HG03521 (cell line): ENCODE measurements at regions not wholly inside any gene's neighbourhood (a gene's known extent, or its start where the extent isn't known, plus 50 kb on each side); places are given as distances from the start of the nearest gene placed in this dataset.

Source experiments
- ATAC-seq: cut with Tn5 transposase; IDR thresholded peaks from one replicate; pipeline ENCODE4 v1.9.1; 2021; ENCODE audit warnings: mild to moderate bottlenecking, moderate library complexity; ENCODE audit not compliant: unreplicated experiment

DNA sequence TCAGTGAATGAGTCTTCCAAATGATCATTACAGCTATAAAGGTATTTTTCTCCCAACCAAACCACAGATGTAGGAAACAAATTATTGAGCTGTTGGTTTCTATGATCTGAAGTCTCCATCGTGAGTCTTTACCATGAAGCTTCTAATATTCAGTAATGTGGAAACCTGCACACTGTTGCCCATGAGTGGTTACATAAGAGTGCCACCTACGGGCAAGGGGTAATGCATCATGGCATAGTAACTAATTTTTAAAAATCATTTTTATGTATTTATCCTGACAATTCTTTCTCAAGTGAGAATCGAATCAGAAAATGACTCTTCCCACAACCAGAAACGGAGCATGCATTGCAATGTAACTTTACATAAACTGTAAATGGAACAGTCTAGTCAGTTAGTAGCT lies 282.5 kb upstream of the SMARCA2 start:
- no peak for ATAC-seq

DNA sequence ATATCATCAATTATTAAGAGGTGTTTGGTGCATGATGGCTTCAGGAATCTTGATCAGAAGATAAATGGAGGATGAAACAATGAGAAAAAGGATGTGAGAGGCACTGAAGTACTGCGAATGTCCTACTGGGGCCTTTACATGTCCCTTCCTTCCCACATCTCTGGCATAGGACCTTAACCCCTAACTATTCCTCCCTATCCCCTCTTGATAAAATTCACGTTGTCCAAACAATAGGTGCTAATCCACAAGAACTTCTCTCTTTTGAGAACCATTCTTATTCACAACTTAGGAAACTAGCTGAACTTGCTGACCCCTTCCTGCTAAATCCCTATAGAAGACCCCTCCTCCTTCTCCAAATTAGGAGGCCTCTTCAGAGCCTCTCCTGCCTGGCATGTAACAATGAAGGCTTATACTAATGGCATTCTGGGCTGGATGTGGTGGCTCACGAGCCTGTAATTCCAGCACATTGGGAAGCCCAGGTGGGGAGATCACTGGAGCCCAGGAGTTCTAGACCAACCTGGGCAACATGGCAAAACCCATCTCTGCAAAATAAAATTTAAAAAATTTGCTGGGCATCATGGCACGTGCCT lies 276.5 kb upstream of the SMARCA2 start:
- no peak for ATAC-seq

DNA sequence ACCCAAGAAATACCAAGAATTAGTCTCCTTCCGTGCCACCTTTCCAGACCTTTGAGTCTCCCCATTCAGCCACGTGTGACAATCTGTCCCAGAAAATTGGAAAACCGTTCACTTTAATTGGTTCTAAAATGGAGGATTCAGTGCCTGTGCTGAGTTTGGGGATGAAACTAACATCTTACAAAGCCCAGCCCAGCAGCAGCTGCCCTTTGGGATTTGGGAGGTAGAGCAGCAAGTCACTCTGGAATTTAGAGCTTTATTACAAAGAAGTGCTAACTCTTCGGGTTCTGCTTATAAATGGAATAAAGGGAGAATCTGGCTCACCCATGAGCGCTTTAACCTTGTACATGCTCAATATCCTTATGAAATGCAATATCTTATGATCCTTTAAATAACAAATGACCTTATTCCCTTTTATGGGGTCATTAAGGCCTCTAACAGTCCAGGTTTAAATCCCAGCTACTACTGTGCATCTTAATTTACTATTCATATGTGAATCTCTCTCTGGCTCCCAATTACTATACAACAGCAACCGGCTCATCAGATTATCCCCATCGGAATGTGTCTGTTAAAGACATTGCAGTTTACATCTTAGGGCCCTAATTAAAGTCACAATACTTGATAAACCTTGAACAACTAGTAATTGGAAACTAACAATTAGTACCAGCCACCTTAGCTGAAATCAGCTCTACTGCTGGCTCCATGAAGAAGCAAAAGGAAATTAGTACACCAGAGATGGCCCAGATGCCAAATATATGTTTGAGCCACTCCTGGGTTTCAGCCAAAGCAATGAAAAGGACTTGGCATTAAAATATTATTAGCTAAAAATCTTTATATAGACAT lies 271.8 kb upstream of the SMARCA2 start:
- no peak for ATAC-seq

DNA sequence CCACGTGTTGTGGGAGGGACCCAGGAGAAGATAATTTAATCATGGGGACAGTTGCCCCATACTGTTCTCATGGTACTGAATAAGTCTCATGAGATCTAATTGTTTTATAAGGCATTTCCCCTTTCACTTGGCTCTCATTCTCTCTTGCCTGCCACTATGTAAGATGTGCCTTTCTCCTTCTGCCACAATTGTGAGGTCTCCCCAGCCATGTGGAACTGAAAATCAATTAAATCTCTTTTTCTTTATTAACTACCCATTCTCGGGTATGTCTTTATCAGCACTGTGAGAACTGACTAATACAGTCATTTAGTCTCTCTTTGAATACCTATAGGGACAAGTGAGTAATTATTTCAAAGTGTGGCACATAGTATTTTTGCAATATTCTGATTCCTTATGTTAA lies 269.2 kb upstream of the SMARCA2 start:
- no peak for ATAC-seq

DNA sequence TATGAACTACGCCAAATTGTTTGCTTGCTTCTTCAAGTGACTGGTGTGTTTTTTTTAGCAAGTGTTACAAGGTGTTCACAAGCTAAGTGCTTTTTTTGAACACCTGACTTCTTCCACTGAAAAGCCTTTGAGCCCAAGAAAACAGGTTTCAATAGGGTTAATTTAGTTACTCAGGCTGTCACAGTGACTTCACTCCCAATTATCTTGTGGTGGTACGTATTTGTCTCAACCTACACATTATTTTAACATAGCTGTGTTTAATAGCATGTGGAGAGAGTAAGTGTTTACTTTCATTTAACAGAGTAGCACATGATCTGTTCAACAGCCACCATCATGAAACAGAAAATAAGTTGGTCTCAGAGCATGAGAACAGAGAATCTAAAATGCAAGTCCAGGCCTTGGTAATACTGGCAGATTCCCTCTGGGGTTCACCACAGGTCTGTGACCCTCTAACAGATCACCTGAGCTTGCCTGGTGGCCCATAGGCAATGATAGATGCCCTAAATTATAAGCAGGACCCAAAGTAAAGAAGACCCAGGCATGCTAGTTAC lies 267.7 kb upstream of the SMARCA2 start:
- ATAC-seq, result no peak

DNA sequence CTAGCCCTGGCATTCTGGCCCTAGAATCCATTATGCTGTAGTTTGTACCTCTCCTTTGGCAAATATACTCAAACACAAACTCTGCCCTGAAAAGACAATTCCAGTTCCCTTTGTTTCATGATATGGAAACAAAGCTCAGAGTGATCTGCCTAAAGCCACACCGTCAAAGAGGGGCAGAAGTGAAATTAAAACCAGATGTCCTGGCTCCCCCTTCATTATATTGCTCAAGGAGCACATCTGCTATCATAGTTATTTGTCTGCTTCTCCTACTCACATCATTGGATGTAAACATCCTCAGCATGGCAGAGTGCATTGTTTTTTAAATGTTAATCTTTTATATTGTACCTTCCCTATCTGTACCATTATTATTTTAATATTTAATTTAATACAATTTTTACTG lies 266.7 kb upstream of the SMARCA2 start:
- ATAC-seq, result no peak

DNA sequence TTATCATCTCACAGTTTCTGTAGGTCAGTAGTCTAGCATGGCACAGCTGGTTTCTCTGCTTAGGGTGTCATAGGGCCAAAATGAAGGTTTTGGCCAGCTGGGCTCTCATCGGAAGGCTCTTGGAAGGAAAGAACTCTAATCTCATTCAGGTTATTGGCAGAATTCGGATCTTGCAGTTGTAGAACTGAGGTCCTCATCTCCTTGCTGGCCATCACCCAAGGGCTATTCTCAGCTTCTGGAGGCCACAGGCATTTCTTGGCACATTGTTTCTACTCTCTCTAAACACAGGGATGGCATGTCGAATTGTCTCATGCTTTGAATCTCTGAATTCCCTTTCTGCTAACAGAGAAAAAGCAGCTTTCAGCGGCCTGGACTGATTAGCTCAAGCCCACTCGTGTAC lies 258.0 kb upstream of the SMARCA2 start:
- ATAC-seq, result no peak

DNA sequence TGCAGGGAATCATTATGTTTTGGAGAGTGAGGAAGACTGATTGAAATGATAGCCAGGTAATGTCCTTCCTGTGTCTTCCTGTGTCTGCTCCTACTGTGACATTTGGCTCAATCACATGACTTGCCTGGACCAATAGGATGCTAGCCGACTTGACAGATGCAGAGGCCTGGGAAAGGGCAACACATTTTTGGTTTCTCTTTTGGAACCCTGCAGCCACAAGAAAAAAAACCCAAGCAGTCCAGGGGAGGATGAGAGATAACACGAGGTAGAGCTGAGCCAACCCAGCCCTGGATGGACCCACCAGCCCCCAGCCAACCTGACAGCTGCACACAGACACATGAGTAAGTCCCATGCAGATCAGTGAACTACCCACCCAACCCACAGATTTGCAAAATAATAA lies 256.1 kb upstream of the SMARCA2 start:
- peak; percentile 78 for ATAC-seq

DNA sequence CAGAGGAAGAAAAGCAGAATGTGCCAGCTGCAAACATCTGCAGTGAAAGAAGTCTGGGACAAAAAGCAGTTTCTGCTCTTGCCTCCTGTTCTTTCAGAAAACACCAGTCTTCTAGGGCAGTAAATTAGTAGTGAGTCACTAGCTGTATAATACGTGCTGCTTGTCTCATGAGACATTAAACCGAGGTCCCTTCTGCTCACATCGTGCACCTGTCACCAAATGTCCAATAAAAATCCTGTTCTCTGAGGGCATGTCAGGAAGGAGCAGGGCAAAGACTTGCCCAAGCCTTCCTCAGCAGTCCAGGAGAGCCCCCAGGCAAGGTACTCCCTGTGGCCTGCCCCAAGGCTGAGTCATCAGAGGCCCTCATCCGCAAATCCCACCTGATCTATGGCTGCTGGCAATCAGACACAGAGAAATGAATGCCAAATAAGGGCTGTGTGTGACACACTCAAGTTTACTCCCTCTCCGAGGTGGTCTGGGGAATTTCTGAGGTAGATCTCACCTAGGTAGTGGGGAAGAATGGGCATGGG lies 255.3 kb upstream of the SMARCA2 start:
- no peak for ATAC-seq

DNA sequence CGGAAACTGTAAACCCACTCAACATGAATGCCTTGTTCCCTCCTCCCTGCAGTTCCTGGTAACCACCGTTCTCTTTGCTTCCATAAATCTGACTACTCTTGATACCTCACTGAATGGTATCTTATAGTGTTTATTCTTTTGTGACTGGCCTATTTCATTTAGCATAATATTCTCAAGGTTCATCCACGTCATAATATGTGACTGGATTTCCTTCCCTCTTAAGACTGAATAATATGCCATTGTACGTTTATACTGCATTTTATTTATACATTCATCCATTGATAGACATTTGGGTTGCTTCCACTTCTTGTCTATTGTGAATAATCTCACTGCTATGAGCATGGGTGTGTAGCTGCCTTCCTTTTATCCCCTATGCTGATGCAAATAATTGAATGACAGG lies 253.3 kb upstream of the SMARCA2 start:
- no peak for ATAC-seq

DNA sequence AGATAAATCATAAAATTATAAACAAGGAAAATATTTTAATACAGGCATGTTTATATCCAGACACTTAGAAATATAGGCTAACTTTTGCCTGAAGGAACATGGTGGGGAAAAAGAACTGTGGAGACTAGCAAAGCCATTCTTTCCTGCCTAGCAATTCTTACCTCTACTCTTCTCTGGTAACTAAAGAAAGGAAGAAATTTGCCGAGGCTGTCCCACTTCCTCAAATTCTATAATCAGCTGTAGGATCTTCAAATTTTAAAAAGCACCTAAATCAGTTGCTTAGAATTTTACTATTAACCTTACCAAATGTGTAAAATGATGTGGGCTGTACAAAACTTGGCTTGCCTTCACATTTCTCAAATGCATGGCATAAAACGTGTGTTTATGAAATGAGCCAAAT lies 249.1 kb upstream of the SMARCA2 start:
- ATAC-seq, result no peak

DNA sequence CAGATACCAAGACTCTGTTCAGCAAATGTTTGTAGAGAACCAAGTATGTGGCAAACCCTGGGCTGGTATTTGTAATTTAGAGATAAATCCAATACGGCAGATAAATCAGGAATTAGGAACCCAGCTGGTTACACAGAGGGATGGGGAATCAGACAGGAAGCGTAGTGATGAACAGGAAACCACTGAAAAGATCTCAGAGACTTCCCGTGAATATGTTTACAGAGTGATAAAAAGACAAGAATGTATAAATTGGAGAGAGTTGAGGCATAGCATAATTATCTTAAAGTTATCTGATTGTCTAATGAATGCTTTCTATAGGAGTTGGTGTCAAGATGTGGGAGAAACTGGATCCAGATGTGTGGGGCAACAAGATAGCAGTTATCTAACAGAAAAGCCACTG lies 246.6 kb upstream of the SMARCA2 start:
- no peak for ATAC-seq

DNA sequence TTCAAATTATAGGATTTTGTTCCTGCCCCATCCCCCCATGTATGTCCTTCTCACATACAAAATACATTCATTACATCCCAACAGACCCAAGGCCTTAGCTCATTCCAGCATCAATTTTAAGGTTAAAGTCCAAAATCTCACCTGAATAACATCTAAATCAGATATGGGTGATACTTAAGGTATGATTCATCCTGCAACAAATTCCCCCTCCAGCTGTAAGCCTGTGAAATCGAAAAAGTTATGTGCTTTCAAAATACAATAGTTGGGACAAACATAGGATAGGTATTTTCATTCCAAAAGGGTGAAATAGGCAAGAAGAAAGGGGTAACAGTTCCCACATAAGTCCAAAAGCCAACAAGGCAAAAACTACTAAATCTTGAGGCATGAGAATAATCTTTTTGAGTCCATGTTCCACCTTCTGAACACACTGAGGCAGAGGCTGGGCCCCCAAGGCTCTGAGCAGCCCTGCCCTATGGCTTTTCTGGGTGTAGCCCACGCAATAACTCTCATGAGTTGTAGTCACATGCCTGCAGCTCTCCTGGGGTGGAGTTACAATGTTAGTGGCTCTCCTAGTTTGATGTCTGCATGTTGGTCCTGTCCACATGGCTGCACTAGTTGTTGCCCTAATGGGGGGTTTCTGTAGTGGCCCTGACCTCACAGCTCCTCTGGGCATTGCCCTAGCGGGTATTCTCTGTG lies 243.9 kb upstream of the SMARCA2 start:
- ATAC-seq, result no peak

DNA sequence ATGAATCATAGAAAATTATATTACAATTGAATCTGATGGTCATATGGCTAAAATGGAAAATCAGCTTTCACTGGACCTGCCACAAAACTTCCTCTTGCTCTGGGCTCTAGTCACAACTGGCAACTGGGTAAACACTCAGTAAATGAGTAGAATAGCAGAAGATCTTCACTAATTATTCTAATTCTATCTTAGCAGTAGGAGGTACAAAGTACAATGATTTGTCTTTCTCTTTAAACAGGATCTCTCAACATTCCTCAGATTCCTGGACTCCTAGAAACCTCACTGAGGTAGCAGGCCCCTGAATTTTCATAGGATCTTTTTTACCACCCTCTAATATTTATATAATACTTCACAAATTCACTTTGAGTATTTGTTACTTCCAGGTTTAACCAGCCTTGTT lies 239.9 kb upstream of the SMARCA2 start:
- no peak for ATAC-seq

DNA sequence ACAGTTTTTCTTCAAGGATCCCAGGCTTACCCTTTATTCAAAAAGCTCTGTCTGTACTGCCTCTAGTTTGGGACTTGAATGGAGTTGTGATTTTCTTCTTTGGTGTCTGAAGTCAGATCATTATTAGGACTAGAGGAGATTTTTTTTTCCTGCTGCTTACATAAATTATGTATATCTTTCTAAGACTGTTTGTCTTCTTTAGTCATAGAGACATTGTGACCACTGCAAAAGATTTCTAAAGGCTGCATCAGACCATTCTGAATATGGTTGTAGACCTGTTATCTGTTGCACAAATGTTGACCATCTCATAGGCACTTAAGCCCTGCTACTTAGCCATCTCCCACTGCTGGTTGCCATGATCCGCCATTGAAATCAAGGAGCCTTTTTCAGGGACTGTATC lies 238.5 kb upstream of the SMARCA2 start:
- no peak for ATAC-seq

DNA sequence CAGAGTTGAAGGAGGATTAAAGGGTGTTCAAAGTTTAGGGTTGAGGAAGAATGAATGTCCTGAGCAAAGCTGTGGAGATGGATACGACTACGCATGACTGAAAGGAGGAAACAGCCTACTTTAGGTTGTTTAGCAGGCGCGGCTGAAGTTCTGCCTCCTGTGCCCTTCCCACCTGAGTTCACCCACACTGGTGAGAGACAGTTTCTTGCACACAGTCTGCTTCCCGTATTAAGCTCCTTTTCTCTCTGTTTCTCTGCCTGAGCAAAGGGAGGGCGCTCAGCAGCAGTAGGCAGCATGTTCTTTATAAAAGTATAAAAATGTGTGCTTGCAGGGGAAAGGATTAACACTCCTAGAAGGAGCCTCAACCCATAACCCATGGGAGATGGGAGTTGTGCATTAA lies 224.0 kb upstream of the SMARCA2 start:
- ATAC-seq, result no peak

DNA sequence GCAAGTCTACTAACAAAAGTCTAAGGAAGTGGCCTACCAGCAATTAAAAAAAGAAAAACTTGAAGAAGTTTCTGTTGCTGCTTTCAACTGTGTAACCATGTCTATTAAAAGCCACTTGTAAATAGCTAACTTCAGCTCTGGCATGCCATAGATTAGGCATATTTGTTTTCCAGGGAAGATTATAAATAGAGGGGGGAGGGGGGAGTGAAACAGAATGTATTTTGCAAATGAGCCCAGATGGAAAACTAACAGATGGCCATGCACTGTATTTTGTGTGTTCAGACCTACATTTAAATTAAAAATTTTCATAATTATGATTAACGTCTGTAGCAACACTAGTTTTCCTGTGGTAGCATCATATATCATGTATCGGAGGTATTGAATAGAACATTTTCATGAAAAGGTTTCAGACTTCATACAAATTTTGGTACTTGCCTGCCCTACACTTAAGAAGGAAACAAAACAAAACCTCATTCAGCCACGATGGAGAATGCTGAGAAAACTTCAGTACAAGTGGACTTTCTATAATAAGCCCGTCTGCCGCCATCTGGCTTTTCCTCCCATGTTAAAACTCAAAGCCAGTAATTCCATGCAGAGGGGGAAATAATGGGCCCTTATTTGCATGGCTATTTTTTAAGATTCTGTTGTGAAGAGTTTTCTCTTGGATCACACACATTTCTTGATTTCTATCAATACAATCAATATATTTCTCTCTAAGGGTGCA lies 220.4 kb upstream of the SMARCA2 start:
- no peak for ATAC-seq

DNA sequence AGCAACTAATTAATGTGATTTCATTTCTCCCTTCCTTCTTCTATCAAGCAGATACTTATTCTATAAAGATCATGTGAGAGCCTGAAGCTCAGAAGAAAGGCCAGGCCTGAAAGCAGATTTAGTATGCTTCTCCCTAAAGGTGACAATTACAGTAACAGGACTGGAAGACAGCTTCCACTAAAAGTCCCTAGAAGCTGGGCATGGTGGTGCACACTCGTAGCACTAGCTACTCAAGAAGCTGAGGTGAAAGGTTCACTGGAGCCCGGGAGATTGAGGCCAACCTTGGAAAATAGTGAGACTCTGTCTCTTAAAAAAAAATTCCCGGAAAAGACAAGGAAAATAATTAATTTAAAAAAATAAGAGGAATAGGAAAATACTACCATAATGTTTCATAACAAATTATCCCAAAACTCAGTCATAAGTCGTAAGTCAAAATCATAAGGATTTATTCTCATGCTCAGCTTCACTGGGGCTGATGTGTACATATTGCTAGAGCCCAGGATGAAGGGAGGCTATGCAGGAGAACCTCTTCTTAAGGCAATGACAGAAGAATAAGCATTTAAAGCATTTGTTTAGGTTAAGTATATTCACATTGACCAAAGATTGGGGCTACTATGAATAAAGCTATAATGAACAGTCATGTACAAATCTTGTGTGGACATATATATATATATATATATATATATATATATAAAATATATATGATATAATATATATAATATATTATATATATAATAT lies 210.8 kb upstream of the SMARCA2 start:
- ATAC-seq, result no peak

DNA sequence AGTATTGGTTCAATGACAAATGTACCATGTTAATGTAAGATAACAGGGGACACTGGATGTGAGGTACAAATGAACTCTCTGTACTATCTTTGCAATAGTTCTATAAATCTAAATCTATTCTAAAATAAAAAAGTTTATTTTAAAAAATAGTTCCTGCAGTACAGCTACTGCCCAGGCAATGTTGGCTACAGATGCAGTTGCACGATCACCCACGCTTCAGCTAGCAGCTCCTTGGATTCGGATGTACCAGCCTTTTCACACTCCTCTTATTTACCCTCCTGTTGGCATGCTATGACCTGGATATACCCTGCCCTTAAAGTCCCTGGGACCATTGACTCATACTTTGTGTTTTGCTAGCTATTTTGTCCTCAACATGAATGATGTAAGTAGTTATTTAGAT lies 185.4 kb upstream of the SMARCA2 start:
- no peak for ATAC-seq

DNA sequence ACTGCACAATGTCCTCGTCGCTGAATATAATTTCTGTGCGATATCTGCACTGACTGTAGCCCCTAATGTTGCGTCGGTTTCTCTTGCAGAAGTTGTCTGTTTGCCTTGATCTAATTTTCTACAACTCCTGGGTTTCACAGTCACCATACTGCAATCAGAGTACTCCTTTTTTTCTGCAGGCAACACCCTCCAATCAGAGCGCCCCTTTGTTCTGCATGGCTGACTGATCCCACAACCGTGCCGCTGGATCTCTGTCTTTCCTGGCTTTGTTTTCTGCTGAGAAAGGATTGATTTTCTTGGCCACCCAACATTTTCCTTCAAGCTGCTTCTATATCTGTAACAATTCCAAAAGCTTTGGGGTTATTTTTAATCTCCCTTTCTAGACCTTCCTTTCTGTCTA lies 182.2 kb upstream of the SMARCA2 start:
- ATAC-seq, result no peak
